GM18951 (cell line): ENCODE measurements at regions not wholly inside any gene's neighbourhood (a gene's known extent, or its start where the extent isn't known, plus 50 kb on each side); places are given as distances from the start of the nearest gene placed in this dataset.

ENCODE experiments used
- POLR2A ChIP-seq: IDR thresholded peaks from 4 replicates; pipeline ENCODE4 v1.6.1; 2011; ENCODE audit warnings: mild to moderate bottlenecking; ENCODE audit not compliant: insufficient read length, insufficient read depth; ENCODE audit errors: extremely low read depth
- in situ Hi-C: fragments of 300-500 bp; cut with MboI; formaldehyde crosslinking; loops from one replicate; pipeline ENCODE4 v1.12.0; 2022; ENCODE audit warnings: low sequenced_read_pairs, mixed read lengths, inconsistent platforms; ENCODE audit not compliant: unreplicated experiment

GRCh38 chr4:104166749-104167148, 327.9 kb downstream of the CXXC4 start:
- in situ Hi-C loops, result no loop called here
- TF ChIP-seq POLR2A, result no peak

- no peak for TF ChIP-seq POLR2A
- in situ Hi-C loops, result no loop called here
Measured at GRCh38 chr4:104163820-104164219, 330.9 kb downstream of the CXXC4 start.

GRCh38 chr4:104146048-104146447, 348.6 kb downstream of the CXXC4 start:
- no peak for TF ChIP-seq POLR2A
- in situ Hi-C loops, result no loop called here

GRCh38 chr4:104138116-104138515, 356.6 kb downstream of the CXXC4 start:
- in situ Hi-C loops, result no loop called here
- no peak for TF ChIP-seq POLR2A

- in situ Hi-C loops, result no loop called here
- no peak for TF ChIP-seq POLR2A
Measured at GRCh38 chr4:104129243-104129642, 365.5 kb downstream of the CXXC4 start.

- in situ Hi-C loops, result no loop called here
Measured at GRCh38 chr4:104128850-104129213, 365.9 kb downstream of the CXXC4 start.

GRCh38 chr4:104128031-104128849, 366.5 kb downstream of the CXXC4 start:
- no peak for TF ChIP-seq POLR2A
- in situ Hi-C loops, result no loop called here

More at GRCh38 chr4:104128850-104129213, 365.9 kb downstream of the CXXC4 start:
- no peak for TF ChIP-seq POLR2A

- in situ Hi-C loops, result no loop called here
- no peak for TF ChIP-seq POLR2A
Measured at GRCh38 chr4:104123021-104123420, 371.7 kb downstream of the CXXC4 start.

- in situ Hi-C loops, result no loop called here
- no peak for TF ChIP-seq POLR2A
Measured at GRCh38 chr4:104117776-104118175, 376.9 kb downstream of the CXXC4 start.

- no peak for TF ChIP-seq POLR2A
- in situ Hi-C loops, result no loop called here
Measured at GRCh38 chr4:104113850-104114249, 380.8 kb downstream of the CXXC4 start.

- no peak for TF ChIP-seq POLR2A
- in situ Hi-C loops, result no loop called here
Measured at GRCh38 chr4:104099141-104099540, 379.4 kb upstream of the TACR3 start.

- in situ Hi-C loops, result no loop called here
- TF ChIP-seq POLR2A, result no peak
Measured at GRCh38 chr4:104093247-104093646, 373.5 kb upstream of the TACR3 start.

GRCh38 chr4:104073229-104073628, 353.4 kb upstream of the TACR3 start:
- TF ChIP-seq POLR2A, result no peak
- in situ Hi-C loops, result no loop called here

- in situ Hi-C loops, result loop anchor here (10.0 kb wide), 1 partner anchor 798 kb away; no protein-coding TSS in a partner anchor
- TF ChIP-seq POLR2A, result no peak
Measured at GRCh38 chr4:104066533-104066932, 346.7 kb upstream of the TACR3 start.

- no peak for TF ChIP-seq POLR2A
- in situ Hi-C loops, result loop anchor here (10.0 kb wide), 1 partner anchor 800 kb away; no protein-coding TSS in a partner anchor
Measured at GRCh38 chr4:104064646-104065577, 345.1 kb upstream of the TACR3 start.
